GM10248 (cell line): ENCODE measurements at regions not wholly inside any gene's neighbourhood (a gene's known extent, or its start where the extent isn't known, plus 50 kb on each side); places are given as distances from the start of the nearest gene placed in this dataset.

Experiments
- CTCF ChIA-PET: fragments of 300-600 bp; sonication (Branson Sonifier 250); formaldehyde crosslinking; extraction: SDS; loops from one replicate; lab custom pipeline; 2021; ENCODE audit warnings: antibody characterized with exemption; lab: Yijun Ruan, JAX
- POLR2A ChIA-PET: fragments of 350-650 bp; sonication (Branson Sonifier 250); formaldehyde crosslinking; extraction: SDS; loops from one replicate; lab custom pipeline; 2020; ENCODE audit warnings: antibody characterized with exemption; lab: Yijun Ruan, JAX
- DNase-seq: peaks from one replicate; pipeline ENCODE4 v3.0.0; 2012; ENCODE audit errors: extremely low spot score
- CTCF ChIP-seq: IDR thresholded peaks from 2 replicates; pipeline ENCODE4 v1.5.1; 2012; ENCODE audit warnings: mild to moderate bottlenecking, low read depth; ENCODE audit errors: extremely low read depth, missing control alignments, control extremely low read depth

- POLR2A ChIA-PET, result no interaction called here
- TF ChIP-seq CTCF, result no peak
- DNase-seq, result no peak
- CTCF ChIA-PET, result interaction anchor here (1.9 kb wide), 1 partner anchor 10 kb away, joined by 5 read pairs; no protein-coding TSS in a partner anchor
Measured at GRCh38 chr3:25137606-25138005, 290.5 kb upstream of the RARB start.

DNA sequence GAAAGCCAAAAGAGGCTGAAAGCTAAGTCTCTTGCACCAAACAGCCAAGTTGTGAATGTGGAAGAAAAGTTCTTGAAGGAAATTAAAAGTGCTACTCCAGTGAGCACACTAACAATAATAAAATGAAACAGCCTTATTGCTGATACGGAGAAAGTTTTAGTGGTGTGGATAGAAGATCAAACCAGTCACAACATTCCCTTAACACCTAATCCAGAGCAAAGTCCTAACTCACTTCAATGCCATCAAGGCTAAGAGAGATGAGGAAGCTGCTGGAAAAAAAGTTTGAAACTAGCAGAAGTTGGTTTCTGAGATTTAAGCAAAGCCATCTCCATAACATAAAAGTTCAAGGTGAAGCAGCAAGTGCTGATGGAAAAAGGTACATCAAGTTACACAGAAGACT, 288.8 kb upstream of the RARB start:
- no peak for DNase-seq
- TF ChIP-seq CTCF, result no peak
- ChIA-PET CTCF (interaction anchor here (1.5 kb wide), 1 partner anchor 18 kb away, joined by 5 read pairs; no protein-coding TSS in a partner anchor), POLR2A (no interaction called here)

DNA sequence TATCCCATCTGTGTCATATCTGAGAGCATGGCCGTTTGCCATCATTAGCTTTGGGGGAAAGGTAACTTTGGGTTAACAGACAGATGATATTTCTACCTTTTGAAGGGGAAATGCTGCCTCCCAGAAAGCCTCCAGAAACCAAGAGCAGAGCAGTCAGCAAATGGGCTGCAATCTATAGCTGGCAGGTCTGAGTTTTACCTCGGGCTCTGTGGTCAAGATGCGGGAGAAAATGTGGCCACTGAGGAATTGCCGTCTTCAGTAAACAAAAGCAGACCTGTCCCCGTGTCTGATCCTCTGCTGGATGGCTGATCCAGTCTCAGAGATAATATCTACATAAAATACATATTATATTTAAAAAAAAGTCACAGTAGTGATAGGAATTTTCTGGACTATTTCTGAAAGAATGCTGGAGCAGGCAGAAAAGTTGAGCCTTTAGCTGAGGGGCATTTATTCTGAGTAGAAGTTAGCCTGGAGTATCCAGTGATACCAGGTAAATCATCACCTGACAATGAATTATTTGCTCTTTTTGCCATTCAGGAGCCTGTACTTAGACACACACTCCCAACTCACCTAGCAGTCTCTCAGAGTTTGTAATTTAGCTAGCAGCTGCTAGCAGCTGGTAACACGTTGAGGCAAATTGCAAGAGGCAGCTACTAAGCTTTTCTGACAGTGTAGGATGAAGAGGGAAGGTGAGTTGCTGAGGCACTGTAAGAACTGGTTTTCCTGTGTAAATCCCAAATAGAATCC, 285.3 kb upstream of the RARB start:
- TF ChIP-seq CTCF, result no peak
- DNase-seq, result no peak
- ChIA-PET CTCF (interaction anchor here (1.2 kb wide), 1 partner anchor 11 kb away, joined by 4 read pairs; no protein-coding TSS in a partner anchor), POLR2A (no interaction called here)

- DNase-seq, result no peak
- POLR2A ChIA-PET, result no interaction called here
- CTCF ChIA-PET, result interaction anchor here (0.8 to 1.2 kb wide), 3 partner anchors 10 to 12 kb away, joined by 3 to 4 read pairs (median 3); no protein-coding TSS in a partner anchor
- no peak for TF ChIP-seq CTCF
Measured at GRCh38 chr3:25143356-25144025, 284.6 kb upstream of the RARB start.

GRCh38 chr3:25144430-25144829, 283.6 kb upstream of the RARB start:
- ChIA-PET CTCF (interaction anchor here (0.8 to 1.4 kb wide), 4 partner anchors 9 to 14 kb away, joined by 3 to 4 read pairs (median 3); no protein-coding TSS in a partner anchor), POLR2A (no interaction called here)
- TF ChIP-seq CTCF, result no peak

GRCh38 chr3:25145176-25145575, 282.9 kb upstream of the RARB start:
- TF ChIP-seq CTCF, result no peak
- ChIA-PET CTCF (interaction anchor here (0.9 to 1.5 kb wide), 3 partner anchors 9 to 15 kb away, joined by 3 to 4 read pairs (median 4); no protein-coding TSS in a partner anchor), POLR2A (no interaction called here)
- no peak for DNase-seq

More at GRCh38 chr3:25144430-25144829, 283.6 kb upstream of the RARB start:
- no peak for DNase-seq
